A549 (cell line): ENCODE measurements at regions not wholly inside any gene's neighbourhood (a gene's known extent, or its start where the extent isn't known, plus 50 kb on each side); places are given as distances from the start of the nearest gene placed in this dataset.

Experiments used
- ATAC-seq, 2 experiments: fragments of 200-7000 bp in 1 of 2; fragments of >200 bp in 1 of 2; cut with Nextera tagmentation in 1 of 2; cut with Tn5 transposase in 1 of 2; 3 replicates each; pipeline versions ENCODE4 v1.8.0 to v1.9.1; 2018 to 2020; ENCODE audit warnings: mild to moderate bottlenecking in 1 of 2, moderate library complexity in 1 of 2
- CTCF ChIA-PET: fragments of 300-600 bp; sonication (Branson Sonifier 250); formaldehyde crosslinking; extraction: SDS; loops from one replicate; lab custom pipeline; 2021; ENCODE audit warnings: antibody characterized with exemption, inconsistent platforms; lab: Yijun Ruan, JAX
- POLR2A ChIA-PET: fragments of 350-600 bp; formaldehyde crosslinking; extraction: SDS; loops from one replicate; lab custom pipeline; 2021; ENCODE audit warnings: antibody characterized with exemption, inconsistent platforms; lab: Yijun Ruan, JAX
- DNase-seq, 2 experiments: peaks; one replicate each; pipeline versions ENCODE4 v3.0.0 to v3.0.0-alpha.2; 2011 to 2016; ENCODE audit warnings: low read depth in 1 of 2, low spot score in 1 of 2
- FAIRE-seq: peaks from 2 replicates; lab custom pipeline; 2011; peaks lifted over from hg19 to GRCh38; lab: Jason Lieb, UNC
- H3K27ac ChIP-seq, 2 experiments: fragments of >200 bp; sonication (Bioruptor Twin); formaldehyde crosslinking; 3 replicates each; pipeline ENCODE4 v1.5.1; 2016 to 2017
- H3K4me1 ChIP-seq: fragments of >200 bp; sonication (Bioruptor Twin); formaldehyde crosslinking; 3 replicates; pipeline ENCODE4 v1.6.1; 2016
- H3K4me2 ChIP-seq: fragments of >200 bp; sonication (Bioruptor Twin); formaldehyde crosslinking; 3 replicates; pipeline ENCODE4 v1.6.1; 2016
- H3K4me3 ChIP-seq: fragments of >200 bp; sonication (Bioruptor Twin); formaldehyde crosslinking; 3 replicates; pipeline ENCODE4 v1.5.1; 2016
- H3K9me3 ChIP-seq: fragments of >200 bp; sonication (Bioruptor Twin); formaldehyde crosslinking; 3 replicates; pipeline ENCODE4 v1.6.1; 2016
- BHLHE40 ChIP-seq: IDR thresholded peaks from 2 replicates; pipeline ENCODE4 v1.6.1; 2012; ENCODE audit warnings: low read depth, low read length, inconsistent platforms
- CBX2 ChIP-seq: fragments of 200-600 bp; sonication (generic); IDR thresholded peaks from 2 replicates; pipeline ENCODE4 v1.6.1; 2016; ENCODE audit warnings: low read depth, mild to moderate bottlenecking, borderline replicate concordance
- EP300 ChIP-seq, 2 experiments: fragments of >200 bp; sonication (Bioruptor Twin); formaldehyde crosslinking; IDR thresholded peaks; 2 replicates in 1 of 2; 3 replicates in 1 of 2; pipeline ENCODE4 v1.6.1; 2016 to 2017
- FOSB ChIP-seq: fragments of 250-450 bp; sonication (Bioruptor Pico); IDR thresholded peaks from 2 replicates; pipeline ENCODE4 v1.5.0; 2020; ENCODE audit warnings: mild to moderate bottlenecking, moderate library complexity
- FOSL2 ChIP-seq, 2 experiments: fragments of 450-650 bp in 1 of 2; fragments of >200 bp in 1 of 2; sonication (Bioruptor Twin) in 1 of 2; formaldehyde crosslinking; IDR thresholded peaks; 2 replicates each; pipeline versions ENCODE4 v1.5.0 to v1.6.1; 2016 to 2020; ENCODE audit warnings: mild to moderate bottlenecking in 1 of 2, moderate library complexity in 1 of 2
- FOXS1 ChIP-seq: fragments of 250-450 bp; sonication (Bioruptor Pico); IDR thresholded peaks from 2 replicates; pipeline ENCODE4 v1.5.0; 2020; ENCODE audit warnings: mild to moderate bottlenecking, moderate library complexity
- GATA3 ChIP-seq: IDR thresholded peaks from 2 replicates; pipeline ENCODE4 v1.6.1; 2012; ENCODE audit warnings: borderline replicate concordance
- HEYL ChIP-seq: fragments of 250-450 bp; sonication (Bioruptor Pico); IDR thresholded peaks from 2 replicates; pipeline ENCODE4 v1.8.0; 2021; ENCODE audit warnings: mild to moderate bottlenecking, moderate library complexity
- HOXB13 ChIP-seq: fragments of 250-450 bp; sonication (Bioruptor Pico); IDR thresholded peaks from 2 replicates; pipeline ENCODE4 v1.5.0; 2020; ENCODE audit warnings: low read depth, mild to moderate bottlenecking, moderate library complexity
- JUN ChIP-seq, 2 experiments: fragments of >200 bp; sonication (Bioruptor Twin); formaldehyde crosslinking; IDR thresholded peaks; 2 replicates in 1 of 2; 3 replicates in 1 of 2; pipeline ENCODE4 v1.6.1; 2016 to 2017
- KDM1A ChIP-seq: fragments of 200-600 bp; sonication (generic); IDR thresholded peaks from 2 replicates; pipeline ENCODE4 v1.6.1; 2016; ENCODE audit warnings: low read depth, mild to moderate bottlenecking
- KDM5A ChIP-seq: fragments of 200-600 bp; sonication (generic); IDR thresholded peaks from 2 replicates; pipeline ENCODE4 v1.6.1; 2016; ENCODE audit warnings: antibody characterized with exemption, mild to moderate bottlenecking
- MAFK ChIP-seq: fragments of 450-650 bp; IDR thresholded peaks from 2 replicates; pipeline ENCODE4 v1.6.1; 2014; ENCODE audit not compliant: partially characterized antibody
- NFE2L2 ChIP-seq: fragments of 150-350 bp; conservative IDR thresholded peaks from 2 replicates; pipeline ENCODE4 v1.6.1; 2014; ENCODE audit warnings: low read length
- NPAS2 ChIP-seq: fragments of 250-450 bp; sonication (Bioruptor Pico); IDR thresholded peaks from 2 replicates; pipeline ENCODE4 v1.8.0; 2022; ENCODE audit warnings: mild to moderate bottlenecking, moderate library complexity, borderline replicate concordance
- POLR2AphosphoS2 ChIP-seq: conservative IDR thresholded peaks from 2 replicates; pipeline ENCODE4 v1.6.1; 2012; ENCODE audit warnings: low read length, improper control_type of control experiment, inconsistent platforms
- RAD21 ChIP-seq, 2 experiments: fragments of >200 bp in 1 of 2; sonication (Bioruptor Twin) in 1 of 2; formaldehyde crosslinking in 1 of 2; IDR thresholded peaks in 1 of 2; conservative IDR thresholded peaks in 1 of 2; 2 replicates in 1 of 2; 3 replicates in 1 of 2; pipeline ENCODE4 v1.6.1; 2012 to 2018; ENCODE audit warnings: inconsistent platforms in 1 of 2
- RCOR1 ChIP-seq: fragments of 150-350 bp; IDR thresholded peaks from 2 replicates; pipeline ENCODE4 v1.6.1; 2014; ENCODE audit warnings: antibody characterized with exemption, low read length, low read depth
- SMC3 ChIP-seq: fragments of >200 bp; sonication (Bioruptor Twin); formaldehyde crosslinking; IDR thresholded peaks from 3 replicates; pipeline ENCODE4 v1.6.1; 2018; ENCODE audit warnings: inconsistent platforms
- SREBF2 ChIP-seq: fragments of 450-650 bp; IDR thresholded peaks from 2 replicates; pipeline ENCODE4 v1.6.1; 2014; ENCODE audit warnings: mild to moderate bottlenecking, moderate library complexity
- TFCP2L1 ChIP-seq: fragments of 250-450 bp; sonication (Bioruptor Pico); IDR thresholded peaks from 2 replicates; pipeline ENCODE4 v1.5.0; 2021; ENCODE audit warnings: mild to moderate bottlenecking
- ZSCAN20 ChIP-seq: fragments of 250-450 bp; sonication (Bioruptor Pico); IDR thresholded peaks from 2 replicates; pipeline ENCODE4 v1.8.0; 2022; ENCODE audit warnings: mild to moderate bottlenecking, moderate library complexity
- WGBS: methylation state at CpG from one replicate; pipeline ENCODE4 v1.1.6; 2017; ENCODE audit errors: missing lambda C conversion rate; 5-methylcytosine and 5-hydroxymethylcytosine counted together
- TF ChIP-seq, protein P1 (sequence below): fragments of >200 bp; sonication (Bioruptor Twin); formaldehyde crosslinking; IDR thresholded peaks from 3 replicates; pipeline ENCODE4 v1.5.1; 2016
- TF ChIP-seq, protein P2 (sequence below): IDR thresholded peaks from 2 replicates; pipeline ENCODE4 v1.6.1; 2012
- TF ChIP-seq, protein P3 (sequence below): fragments of 450-650 bp; IDR thresholded peaks from 2 replicates; pipeline ENCODE4 v1.6.1; 2014; ENCODE audit warnings: antibody characterized with exemption
- TF ChIP-seq, protein P4 (sequence below): fragments of >200 bp; sonication (Bioruptor Twin); formaldehyde crosslinking; IDR thresholded peaks from 3 replicates; pipeline ENCODE4 v1.6.1; 2016

DNA sequence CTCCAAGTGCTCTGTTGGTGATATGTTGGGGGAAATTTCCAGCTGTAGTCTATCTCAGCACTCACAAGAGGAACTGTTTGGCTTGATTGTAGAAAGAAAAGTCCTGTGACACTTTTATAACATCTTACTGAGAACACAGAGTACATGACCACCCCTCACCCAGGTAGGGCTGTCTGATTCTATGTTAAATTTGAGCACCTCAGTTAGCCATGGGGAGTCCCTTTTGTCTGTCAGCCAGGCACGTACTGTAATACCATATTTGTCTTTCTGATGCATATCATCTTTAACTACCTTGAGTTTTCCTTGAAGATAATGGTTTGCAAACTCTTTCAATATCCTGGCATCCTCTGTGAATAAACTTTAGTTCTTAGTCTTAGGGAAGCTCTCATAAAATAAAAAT, 164.5 kb downstream of the IZUMO3 start:
- Histone ChIP-seq H3K9me3 (no peaks in the 10 kb centered on the region; the same call in 2 of the 3 replicates), H3K4me3 (no peak overlapping the region), H3K27ac (no peak overlapping the region), H3K4me1 (no peaks in the 10 kb centered on the region), H3K4me2 (no peak overlapping the region)
- ChIA-PET CTCF (no interaction called here), POLR2A (no interaction called here)
- DNase-seq = no peak
- FAIRE-seq = no peak
- WGBS = 9% methylated on average over 1 of the region's 1 CpG
- ATAC-seq = no peak
- TF ChIP-seq HEYL = no peak
- TF ChIP-seq RCOR1 = no peak
- TF ChIP-seq KDM1A = no peak
- no peak for TF ChIP-seq TFCP2L1 (CRISPR knock-in tag)

DNA sequence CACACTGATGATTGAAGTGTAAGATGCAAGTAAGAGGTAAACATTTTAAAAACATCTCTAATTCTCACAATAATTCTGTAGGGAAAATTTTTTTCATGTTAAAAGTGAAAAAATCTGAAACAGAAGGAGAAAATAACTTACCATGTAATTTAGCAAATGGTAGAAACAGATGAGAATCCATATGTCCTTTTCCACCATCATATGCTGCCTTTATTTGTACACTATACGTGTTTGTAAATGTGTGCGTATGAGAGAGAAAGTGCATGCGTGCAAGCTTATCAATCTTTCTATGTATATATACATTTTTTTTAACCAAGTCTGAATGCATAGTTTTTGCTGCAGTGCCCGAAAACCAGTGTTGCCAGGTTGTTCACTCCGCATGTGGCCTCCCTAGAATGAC, 186.7 kb downstream of the IZUMO3 start:
- no peak overlapping the region for H3K27ac ChIP-seq
- no peak for DNase-seq
- no peak for ATAC-seq
- no peaks in the 10 kb centered on the region for H3K4me1 ChIP-seq
- no peaks in the 10 kb centered on the region; the same call in 2 of the 3 replicates for H3K9me3 ChIP-seq
- no peak overlapping the region for H3K4me3 ChIP-seq
- ChIA-PET POLR2A (no interaction called here), CTCF (no interaction called here)
- H3K4me2 ChIP-seq = no peak overlapping the region
- 43% methylated on average over 5 of the region's 5 CpGs for WGBS
- FAIRE-seq = no peak
- TF ChIP-seq, protein P1, sequence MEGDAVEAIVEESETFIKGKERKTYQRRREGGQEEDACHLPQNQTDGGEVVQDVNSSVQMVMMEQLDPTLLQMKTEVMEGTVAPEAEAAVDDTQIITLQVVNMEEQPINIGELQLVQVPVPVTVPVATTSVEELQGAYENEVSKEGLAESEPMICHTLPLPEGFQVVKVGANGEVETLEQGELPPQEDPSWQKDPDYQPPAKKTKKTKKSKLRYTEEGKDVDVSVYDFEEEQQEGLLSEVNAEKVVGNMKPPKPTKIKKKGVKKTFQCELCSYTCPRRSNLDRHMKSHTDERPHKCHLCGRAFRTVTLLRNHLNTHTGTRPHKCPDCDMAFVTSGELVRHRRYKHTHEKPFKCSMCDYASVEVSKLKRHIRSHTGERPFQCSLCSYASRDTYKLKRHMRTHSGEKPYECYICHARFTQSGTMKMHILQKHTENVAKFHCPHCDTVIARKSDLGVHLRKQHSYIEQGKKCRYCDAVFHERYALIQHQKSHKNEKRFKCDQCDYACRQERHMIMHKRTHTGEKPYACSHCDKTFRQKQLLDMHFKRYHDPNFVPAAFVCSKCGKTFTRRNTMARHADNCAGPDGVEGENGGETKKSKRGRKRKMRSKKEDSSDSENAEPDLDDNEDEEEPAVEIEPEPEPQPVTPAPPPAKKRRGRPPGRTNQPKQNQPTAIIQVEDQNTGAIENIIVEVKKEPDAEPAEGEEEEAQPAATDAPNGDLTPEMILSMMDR = no peak
- no peak for TF ChIP-seq NFE2L2
- TF ChIP-seq, protein P2, sequence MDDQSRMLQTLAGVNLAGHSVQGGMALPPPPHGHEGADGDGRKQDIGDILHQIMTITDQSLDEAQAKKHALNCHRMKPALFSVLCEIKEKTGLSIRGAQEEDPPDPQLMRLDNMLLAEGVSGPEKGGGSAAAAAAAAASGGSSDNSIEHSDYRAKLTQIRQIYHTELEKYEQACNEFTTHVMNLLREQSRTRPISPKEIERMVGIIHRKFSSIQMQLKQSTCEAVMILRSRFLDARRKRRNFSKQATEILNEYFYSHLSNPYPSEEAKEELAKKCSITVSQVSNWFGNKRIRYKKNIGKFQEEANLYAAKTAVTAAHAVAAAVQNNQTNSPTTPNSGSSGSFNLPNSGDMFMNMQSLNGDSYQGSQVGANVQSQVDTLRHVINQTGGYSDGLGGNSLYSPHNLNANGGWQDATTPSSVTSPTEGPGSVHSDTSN = no peak
- TF ChIP-seq RCOR1 = no peak
- TF ChIP-seq POLR2AphosphoS2 = no peak
- no peak for TF ChIP-seq EP300 (IDR thresholded peaks at IDR 0.05)
- TF ChIP-seq RAD21 (conservative IDR thresholded peaks at IDR 0.05 in 1 of 2, IDR thresholded peaks at IDR 0.05 in 1 of 2) = no peak
- TF ChIP-seq KDM1A = no peak
- no peak for TF ChIP-seq FOSB (CRISPR knock-in tag)
- TF ChIP-seq ZSCAN20 (CRISPR knock-in tag) = no peak
- no peak for TF ChIP-seq NPAS2 (CRISPR knock-in tag)
- TF ChIP-seq HEYL = no peak
- TF ChIP-seq BHLHE40 = no peak
- TF ChIP-seq CBX2 = no peak
- no peak for TF ChIP-seq GATA3
- TF ChIP-seq SREBF2 = no peak
- no peak for TF ChIP-seq FOXS1 (CRISPR knock-in tag)
- TF ChIP-seq, all 56 proteins: peak for 0

DNA sequence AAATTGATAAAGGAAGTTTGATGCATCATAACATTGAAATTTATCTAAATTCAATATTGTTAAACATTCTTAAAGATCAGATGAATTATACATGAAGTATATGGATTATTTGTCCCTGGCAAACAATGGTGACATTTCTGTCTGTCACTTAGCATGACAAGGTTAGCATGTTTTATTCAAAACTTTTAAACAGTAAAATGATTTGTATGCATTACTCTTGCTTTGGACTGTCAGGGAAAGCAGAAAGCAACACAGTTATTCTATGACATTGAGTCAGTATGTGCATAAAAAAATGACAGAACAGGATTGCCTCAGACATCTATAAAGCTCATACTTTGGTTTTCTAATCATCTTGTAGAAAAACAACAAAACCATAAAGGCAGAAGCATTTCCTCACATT, 193.7 kb downstream of the IZUMO3 start:
- no peak overlapping the region for H3K4me2 ChIP-seq
- FAIRE-seq (no peak), ATAC-seq (no peak)

More for the DNA sequence above, 193.7 kb downstream of the IZUMO3 start:
- POLR2A ChIA-PET = no interaction called here
- TF ChIP-seq GATA3 (no peak), MAFK (no peak), SREBF2 (no peak), ZSCAN20 (CRISPR knock-in tag) (no peak), KDM5A (no peak), HOXB13 (CRISPR knock-in tag) (no peak), JUN (IDR thresholded peaks at IDR 0.05) (no peak), SMC3 (no peak), FOSL2 (IDR thresholded peaks at IDR 0.05) (no peak), FOSL2 (CRISPR knock-in tag; IDR thresholded peaks at IDR 0.05) (no peak)
- TF ChIP-seq, protein P3, sequence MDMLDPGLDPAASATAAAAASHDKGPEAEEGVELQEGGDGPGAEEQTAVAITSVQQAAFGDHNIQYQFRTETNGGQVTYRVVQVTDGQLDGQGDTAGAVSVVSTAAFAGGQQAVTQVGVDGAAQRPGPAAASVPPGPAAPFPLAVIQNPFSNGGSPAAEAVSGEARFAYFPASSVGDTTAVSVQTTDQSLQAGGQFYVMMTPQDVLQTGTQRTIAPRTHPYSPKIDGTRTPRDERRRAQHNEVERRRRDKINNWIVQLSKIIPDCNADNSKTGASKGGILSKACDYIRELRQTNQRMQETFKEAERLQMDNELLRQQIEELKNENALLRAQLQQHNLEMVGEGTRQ = no peak
- TF ChIP-seq, protein P2 = no peak
- TF ChIP-seq, protein P4, sequence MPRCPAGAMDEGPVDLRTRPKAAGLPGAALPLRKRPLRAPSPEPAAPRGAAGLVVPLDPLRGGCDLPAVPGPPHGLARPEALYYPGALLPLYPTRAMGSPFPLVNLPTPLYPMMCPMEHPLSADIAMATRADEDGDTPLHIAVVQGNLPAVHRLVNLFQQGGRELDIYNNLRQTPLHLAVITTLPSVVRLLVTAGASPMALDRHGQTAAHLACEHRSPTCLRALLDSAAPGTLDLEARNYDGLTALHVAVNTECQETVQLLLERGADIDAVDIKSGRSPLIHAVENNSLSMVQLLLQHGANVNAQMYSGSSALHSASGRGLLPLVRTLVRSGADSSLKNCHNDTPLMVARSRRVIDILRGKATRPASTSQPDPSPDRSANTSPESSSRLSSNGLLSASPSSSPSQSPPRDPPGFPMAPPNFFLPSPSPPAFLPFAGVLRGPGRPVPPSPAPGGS = no peak
- Histone ChIP-seq H3K27ac (no peak overlapping the region), H3K4me1 (no peaks in the 10 kb centered on the region), H3K9me3 (no peaks in the 10 kb centered on the region; the same call in 2 of the 3 replicates), H3K4me3 (no peak overlapping the region)
- CTCF ChIA-PET = no interaction called here
- DNase-seq = no peak
